ENCODE measurements at regions not wholly inside any gene's neighbourhood (a gene's known extent, or its start where the extent isn't known, plus 50 kb on each side); places are given as distances from the start of the nearest gene placed in this dataset.

GRCh38 chr3:14274612-14274936 is 96.0 kb downstream of the LSM3 start:
- 80% methylated on average over 6 of the region's 6 CpGs; no CpG with 5 or more reads in 1 of the 2 experiments for WGBS, 2 experiments (ENCODE audit: extremely low coverage in 1 of 2, insufficient coverage in 1 of 2, insufficient read length in 1 of 2, insufficient replicate concordance in 2 of 2, low coverage in 1 of 2, low lambda C conversion rate in 2 of 2, missing lambda C conversion rate in 1 of 2)
- peak overlapping the region; percentile 98 for H2AK5ac ChIP-seq (ENCODE audit: low read depth, low read length)
- POLR2A ChIA-PET (ENCODE audit: partially characterized antibody), result interaction anchor here (1.4 kb wide), 2 partner anchors 8 to 73 kb away, joined by 3 read pairs; no protein-coding TSS in a partner anchor
- H3K23me2 ChIP-seq (ENCODE audit: low read depth, low read length), result no peaks in the 10 kb centered on the region
- no peaks in the 10 kb centered on the region; a peak in 1 of 7 replicates for H3K27me3 ChIP-seq (replicated peaks in 1 of 4; ENCODE audit: control insufficient read depth in 3 of 4, extremely low read depth in 1 of 4, insufficient read depth in 3 of 4, low read length in 3 of 4)
- peak overlapping the region; percentile 92 for H4K91ac ChIP-seq (replicated peaks; ENCODE audit: insufficient read length, low read length)
- H3K4ac ChIP-seq (replicated peaks; ENCODE audit: insufficient read length, low read depth, low read length), result peak overlapping the region; percentile 6
- no peaks in the 10 kb centered on the region for H3K79me2 ChIP-seq (ENCODE audit: control insufficient read depth in 1 of 2, insufficient read depth in 2 of 2, low read length in 2 of 2)
- no peak overlapping the region for H4K5ac ChIP-seq (ENCODE audit: insufficient read length, low read depth, low read length)
- H2BK12ac ChIP-seq (ENCODE audit: low read depth, low read length), result peak overlapping the region; percentile 98; the same call in 1 of the 2 replicates
- CTCF ChIA-PET (ENCODE audit: partially characterized antibody), result interaction anchor here (0.8 to 6.9 kb wide), 9 partner anchors 15 to 193 kb away, joined by 3 to 75 read pairs (median 10); no protein-coding TSS in a partner anchor
- H2BK15ac ChIP-seq (ENCODE audit: low read length), result 0 out of 2 replicates have a peak overlapping the region, but pooled peaks have one; percentile 61
- no peak overlapping the region for H3K4me3 ChIP-seq (ENCODE audit: extremely low read depth in 1 of 4, insufficient read depth in 2 of 4, low read depth in 3 of 4, low read length in 4 of 4)
- H3K9ac ChIP-seq (replicated peaks in 1 of 4; ENCODE audit: extremely low read depth in 1 of 4, low read depth in 3 of 4, low read length in 3 of 4), result no peak overlapping the region
- H3K23ac ChIP-seq (ENCODE audit: insufficient read length), result no peak overlapping the region
- H4K8ac ChIP-seq (ENCODE audit: extremely low read depth, insufficient read depth, low read length), result no peak overlapping the region
- H3K36me3 ChIP-seq (ENCODE audit: control insufficient read depth in 2 of 4, insufficient read depth in 4 of 4, low read length in 3 of 4), result no peaks in the 10 kb centered on the region
- no peaks in the 10 kb centered on the region for H3K9me3 ChIP-seq (ENCODE audit: insufficient read depth in 2 of 2, low read depth in 1 of 2, low read length in 1 of 2)
- FAIRE-seq (no peak), DNase-seq (ENCODE audit: low read depth in 1 of 2, low spot score in 2 of 2) (no peak)
- H2AFZ ChIP-seq (ENCODE audit: low read length), result no peak overlapping the region
- H3K79me1 ChIP-seq (ENCODE audit: low read depth, low read length), result no peaks in the 10 kb centered on the region
- H2BK5ac ChIP-seq (ENCODE audit: low read depth, low read length), result peak overlapping the region; percentile 98; the same call in 1 of the 2 replicates
- no peak overlapping the region for H3K4me2 ChIP-seq (ENCODE audit: insufficient read depth in 1 of 2, low read depth in 2 of 2, low read length in 2 of 2)
- no peak overlapping the region for H3K56ac ChIP-seq (replicated peaks; ENCODE audit: insufficient read length, low read depth, low read length)
- H2BK120ac ChIP-seq (replicated peaks; ENCODE audit: low read depth, low read length), result no peak overlapping the region
- H2BK20ac ChIP-seq (ENCODE audit: low read length), result peak overlapping the region; percentile 77; the same call in 1 of the 2 replicates
- no peak overlapping the region for H3K14ac ChIP-seq (ENCODE audit: insufficient read length)
- peak overlapping the region; percentile 17; the same call in 1 of the 2 replicates for H3K18ac ChIP-seq (ENCODE audit: extremely low read depth, low read length)
- H3K4me1 ChIP-seq (replicated peaks in 1 of 4; ENCODE audit: control insufficient read depth in 3 of 4, insufficient read depth in 4 of 4, low read length in 3 of 4), result peaks cover 4 to 31% (median 20%) of the 10 kb centered on the region in 4 experiments
- no peaks in the 10 kb centered on the region for H4K20me1 ChIP-seq (replicated peaks in 1 of 2; ENCODE audit: control insufficient read depth in 1 of 2, insufficient read depth in 2 of 2, low read length in 2 of 2)
- no peak overlapping the region for H3K27ac ChIP-seq (ENCODE audit: low read depth, low read length)
- TF ChIP-seq CHD2 (IDR thresholded peaks at IDR 0.05; ENCODE audit: low read length) (no peak), FOSL1 (IDR thresholded peaks at IDR 0.05; ENCODE audit: insufficient read depth, low read depth, low read length) (no peak), KDM4A (IDR thresholded peaks at IDR 0.05; ENCODE audit: low read depth, low read length, severe bottlenecking) (no peak), BCL11A (IDR thresholded peaks at IDR 0.05; ENCODE audit: low read depth in 2 of 2, low read length in 2 of 2) (no peak), SRF (IDR thresholded peaks at IDR 0.05; ENCODE audit: low read depth, low read length) (no peak), EP300 (IDR thresholded peaks at IDR 0.05; ENCODE audit: borderline replicate concordance in 1 of 2, low read depth in 2 of 2, low read length in 2 of 2) (no peak), HDAC6 (IDR thresholded peaks at IDR 0.05; ENCODE audit: low read depth, low read length) (no peak), MAX (IDR thresholded peaks at IDR 0.05) (no peak), GTF2F1 (IDR thresholded peaks at IDR 0.05; ENCODE audit: borderline replicate concordance, low read depth, low read length) (no peak)
- TF ChIP-seq, protein P1, sequence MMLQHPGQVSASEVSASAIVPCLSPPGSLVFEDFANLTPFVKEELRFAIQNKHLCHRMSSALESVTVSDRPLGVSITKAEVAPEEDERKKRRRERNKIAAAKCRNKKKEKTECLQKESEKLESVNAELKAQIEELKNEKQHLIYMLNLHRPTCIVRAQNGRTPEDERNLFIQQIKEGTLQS (IDR thresholded peaks at IDR 0.05; ENCODE audit: insufficient read depth, low read depth, low read length), result no peak

Data from H1 (cell line).